ENCODE measurements at regions not wholly inside any gene's neighbourhood (a gene's known extent, or its start where the extent isn't known, plus 50 kb on each side); places are given as distances from the start of the nearest gene placed in this dataset.

DNA sequence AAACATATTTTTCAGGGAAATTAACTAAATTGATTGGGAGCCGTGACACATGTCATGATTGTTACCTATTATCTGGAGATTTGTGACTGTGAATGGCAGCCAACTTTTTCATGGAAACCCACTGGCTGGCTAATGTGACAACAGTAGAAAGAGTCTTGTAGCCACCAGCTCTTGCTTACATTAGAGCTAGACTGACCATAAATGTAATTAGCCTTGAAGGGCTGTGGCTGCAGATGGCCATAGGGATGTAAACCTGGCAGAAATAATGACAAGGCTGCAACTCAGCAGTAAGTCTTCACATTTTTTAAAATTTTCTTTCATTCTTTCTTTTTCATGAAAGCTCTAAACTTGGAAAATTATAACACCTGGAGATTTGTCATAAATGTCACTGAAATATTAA is 168.2 kb upstream of the ROBO2 start:
- no peak for TF ChIP-seq EP300 (IDR thresholded peaks at IDR 0.05)
- TF ChIP-seq POLR2A (IDR thresholded peaks at IDR 0.05): no peak
